22Rv1 (cell line): ENCODE measurements at regions not wholly inside any gene's neighbourhood (a gene's known extent, or its start where the extent isn't known, plus 50 kb on each side); places are given as distances from the start of the nearest gene placed in this dataset.

ENCODE experiments used
- CTCF ChIP-seq: fragments of 450-650 bp; IDR thresholded peaks from 2 replicates; pipeline ENCODE4 v1.5.1; 2017; ENCODE audit warnings: mild to moderate bottlenecking
- ZFX ChIP-seq: fragments of 450-650 bp; IDR thresholded peaks from 2 replicates; pipeline ENCODE4 v1.6.1; 2017; ENCODE audit warnings: antibody characterized with exemption, borderline replicate concordance

DNA sequence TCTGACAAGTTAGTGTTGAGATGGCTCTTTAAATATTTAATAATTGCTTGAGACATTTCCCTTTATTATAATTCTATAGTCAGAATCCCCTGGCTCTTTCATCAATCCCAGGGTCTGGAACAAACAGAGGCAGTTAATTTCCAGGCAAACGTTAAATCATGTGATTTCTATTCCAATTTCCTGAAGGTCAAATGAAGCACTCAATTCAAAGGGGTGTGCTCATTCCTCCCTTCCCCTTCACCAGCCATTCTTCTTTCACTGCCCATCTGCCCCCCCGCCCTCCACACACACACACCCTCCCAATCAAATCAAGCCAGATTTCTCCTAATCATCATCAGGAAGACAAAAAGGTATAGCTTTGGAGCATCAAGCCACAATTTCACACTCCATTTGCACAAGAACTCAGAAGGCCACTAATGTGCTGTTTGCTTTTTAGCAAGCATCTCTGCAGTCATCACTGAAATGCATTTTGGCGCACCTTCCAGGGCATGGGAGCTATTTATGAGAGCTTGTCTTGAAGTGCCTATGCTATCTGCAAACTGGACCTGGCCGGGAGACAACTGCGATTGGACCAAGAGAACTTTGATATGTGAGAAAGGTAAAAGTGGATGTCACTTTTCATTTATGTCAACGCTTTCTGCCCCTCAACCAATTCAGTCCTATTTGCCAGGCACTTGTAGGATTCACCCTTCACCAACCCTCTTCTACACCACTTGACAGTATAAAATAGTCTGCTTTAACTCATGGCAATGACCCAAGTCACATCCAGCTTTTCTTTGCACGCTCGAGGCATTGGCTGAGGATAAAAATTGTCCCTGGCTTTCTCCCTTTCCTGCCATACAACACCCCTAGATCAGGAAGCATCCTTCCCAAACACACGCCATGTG, 315.1 kb upstream of the API5 start:
- TF ChIP-seq CTCF = no peak
- TF ChIP-seq ZFX = no peak
